ENCODE measurements at regions not wholly inside any gene's neighbourhood (a gene's known extent, or its start where the extent isn't known, plus 50 kb on each side); places are given as distances from the start of the nearest gene placed in this dataset.

GRCh38 chr11:113581713-113582112 lies 106.5 kb upstream of the DRD2 start:
- no peak for DNase-seq (ENCODE audit: low spot score)

- DNase-seq (ENCODE audit: low spot score) = no peak
These were observed 104.2 kb upstream of the DRD2 start for GRCh38 chr11:113579292-113579940.

- DNase-seq (ENCODE audit: low spot score) = no peak
These were observed 103.6 kb upstream of the DRD2 start for GRCh38 chr11:113578715-113579250.

- DNase-seq (ENCODE audit: low spot score) = no peak
These were observed 102.8 kb upstream of the DRD2 start for GRCh38 chr11:113578033-113578380.

GRCh38 chr11:113577356-113578032 lies 102.3 kb upstream of the DRD2 start:
- DNase-seq (ENCODE audit: low spot score) = no peak

- no peak for DNase-seq (ENCODE audit: low spot score)
These were observed 99.4 kb upstream of the DRD2 start for GRCh38 chr11:113574586-113574985.

- no peak for DNase-seq (ENCODE audit: low spot score)
These were observed 99.0 kb upstream of the DRD2 start for GRCh38 chr11:113574171-113574570.

GRCh38 chr11:113572136-113572735 lies 97.0 kb upstream of the DRD2 start:
- DNase-seq (ENCODE audit: low spot score) = no peak

GRCh38 chr11:113571531-113571930 lies 96.3 kb upstream of the DRD2 start:
- DNase-seq (ENCODE audit: low spot score) = no peak

GRCh38 chr11:113570906-113571305 lies 95.7 kb upstream of the DRD2 start:
- no peak for DNase-seq (ENCODE audit: low spot score)

GRCh38 chr11:113569391-113569790 lies 94.2 kb upstream of the DRD2 start:
- DNase-seq (ENCODE audit: low spot score) = no peak

- no peak for DNase-seq (ENCODE audit: low spot score)
These were observed 93.4 kb upstream of the DRD2 start for GRCh38 chr11:113568566-113568965.

GRCh38 chr11:113567867-113568544 lies 92.8 kb upstream of the DRD2 start:
- no peak for DNase-seq (ENCODE audit: low spot score)

- no peak for DNase-seq (ENCODE audit: low spot score)
These were observed 91.9 kb upstream of the DRD2 start for GRCh38 chr11:113567097-113567496.

- DNase-seq (ENCODE audit: low spot score) = no peak
These were observed 89.4 kb upstream of the DRD2 start for GRCh38 chr11:113564527-113565130.

GRCh38 chr11:113563766-113564526 lies 88.7 kb upstream of the DRD2 start:
- DNase-seq (ENCODE audit: low spot score) = no peak

GRCh38 chr11:113562981-113563461 lies 87.8 kb upstream of the DRD2 start:
- DNase-seq (ENCODE audit: low spot score) = no peak

GRCh38 chr11:113562576-113562975 lies 87.4 kb upstream of the DRD2 start:
- DNase-seq (ENCODE audit: low spot score) = no peak

GRCh38 chr11:113557926-113558325 lies 82.7 kb upstream of the DRD2 start:
- no peak for DNase-seq (ENCODE audit: low spot score)

- DNase-seq (ENCODE audit: low spot score) = no peak
These were observed 80.8 kb upstream of the DRD2 start for GRCh38 chr11:113556036-113556435.

GRCh38 chr11:113555071-113555619 lies 79.9 kb upstream of the DRD2 start:
- no peak for DNase-seq (ENCODE audit: low spot score)

Measured in NAMALWA (cell line).